ENCODE measurements at regions not wholly inside any gene's neighbourhood (a gene's known extent, or its start where the extent isn't known, plus 50 kb on each side); places are given as distances from the start of the nearest gene placed in this dataset.

DNA sequence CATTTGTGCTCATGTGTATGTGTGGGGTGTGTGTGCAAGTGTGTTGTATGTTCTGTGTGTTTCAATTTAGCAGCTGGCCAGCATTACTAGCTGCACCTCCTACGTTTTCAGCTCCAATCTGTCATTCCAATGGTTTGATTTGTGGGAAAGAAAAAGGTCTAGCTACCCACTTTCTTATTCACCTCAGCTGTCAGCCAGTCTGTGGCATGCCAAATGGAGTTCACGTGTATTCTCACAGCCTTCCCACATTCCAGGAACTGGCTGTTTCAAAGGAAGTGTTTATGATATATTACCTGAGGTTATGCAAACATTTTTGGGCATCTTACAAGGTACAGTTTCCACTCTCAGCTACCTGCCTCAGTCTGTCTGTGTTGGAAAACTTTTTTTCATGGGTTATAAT, 220.2 kb upstream of the CPNE8 start:
- DNase-seq (ENCODE audit: low read depth, low spot score): no peak

- DNase-seq (ENCODE audit: low read depth, low spot score): no peak
Observed at GRCh38 chr12:39124768-39125167, 219.4 kb upstream of the CPNE8 start.

- no peak for DNase-seq (ENCODE audit: low read depth, low spot score)
Observed at GRCh38 chr12:39123580-39124253, 218.3 kb upstream of the CPNE8 start.

GRCh38 chr12:39122562-39123204, 217.3 kb upstream of the CPNE8 start:
- DNase-seq (ENCODE audit: low read depth, low spot score): no peak

DNA sequence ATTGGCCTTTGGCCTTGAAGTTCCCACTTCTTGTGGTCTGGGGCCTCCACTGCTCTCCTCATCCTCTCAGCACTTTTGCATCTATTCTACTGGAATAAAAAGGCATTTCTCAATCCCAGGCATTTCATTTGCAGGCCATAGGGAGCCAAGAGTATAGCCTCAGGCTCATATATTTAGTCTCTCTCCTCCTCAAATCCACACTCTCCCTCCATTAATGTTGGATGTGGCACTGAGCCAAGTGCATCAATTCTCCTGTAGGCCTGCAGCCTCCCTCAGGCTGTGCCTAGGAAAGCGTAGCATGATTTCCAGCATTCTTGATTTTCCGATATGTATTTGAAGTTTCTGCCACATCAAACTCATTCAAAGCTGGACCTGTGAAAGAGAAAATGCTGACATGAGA, 211.5 kb upstream of the CPNE8 start:
- DNase-seq (ENCODE audit: low read depth, low spot score): no peak

DNA sequence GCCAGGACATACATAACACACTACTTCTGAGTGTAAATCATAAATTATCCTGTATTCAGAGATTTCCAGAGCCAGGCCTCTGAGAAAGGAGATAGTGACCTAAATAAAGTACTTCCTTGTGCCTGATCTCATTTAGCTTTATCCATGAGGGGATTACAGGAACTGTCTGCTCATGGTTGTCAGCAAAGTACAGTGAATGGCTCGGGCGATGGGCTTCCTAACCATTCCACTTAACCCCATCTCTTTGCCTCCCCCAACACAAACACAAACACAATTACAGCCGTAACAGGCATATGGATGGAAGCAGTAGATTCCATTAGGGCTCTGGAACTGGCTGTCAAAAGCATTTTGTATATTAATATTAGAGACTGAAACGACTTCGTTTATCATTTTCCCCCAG, 206.7 kb upstream of the CPNE8 start:
- no peak for DNase-seq (ENCODE audit: low read depth, low spot score)

GRCh38 chr12:39105111-39105510, 199.7 kb upstream of the CPNE8 start:
- no peak for DNase-seq (ENCODE audit: low read depth, low spot score)

DNA sequence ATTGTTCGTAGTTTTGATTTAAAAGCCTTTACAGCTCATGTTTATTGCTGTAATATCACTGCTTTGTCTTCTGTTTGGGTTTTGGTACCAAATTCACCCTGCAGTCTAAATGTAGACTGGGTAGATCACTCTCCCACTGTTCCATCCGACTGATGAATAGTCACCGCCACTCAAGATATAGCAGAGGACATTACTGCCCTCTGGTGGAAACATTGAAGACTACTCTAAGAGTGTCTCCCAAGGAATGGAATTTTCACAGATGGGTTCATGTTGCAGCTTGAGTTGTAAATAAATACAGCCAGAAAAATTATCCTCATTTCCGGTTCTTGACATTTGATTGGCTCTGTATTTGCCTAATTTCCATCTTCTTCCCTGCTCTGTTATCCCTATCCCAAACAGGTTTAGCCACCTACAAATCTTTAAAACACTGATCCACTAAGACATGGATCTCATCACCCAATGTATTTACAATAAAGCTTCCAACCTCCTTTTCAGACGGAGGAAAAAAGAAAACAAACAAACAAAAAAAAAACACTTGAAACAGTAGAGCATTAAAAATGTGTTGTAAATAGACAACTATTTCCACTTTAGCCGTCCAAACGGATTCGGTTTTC, 198.3 kb upstream of the CPNE8 start:
- DNase-seq (ENCODE audit: low read depth, low spot score): peak; percentile 3

- no peak for DNase-seq (ENCODE audit: low read depth, low spot score)
Observed at GRCh38 chr12:39102474-39103209, 197.3 kb upstream of the CPNE8 start.

DNA sequence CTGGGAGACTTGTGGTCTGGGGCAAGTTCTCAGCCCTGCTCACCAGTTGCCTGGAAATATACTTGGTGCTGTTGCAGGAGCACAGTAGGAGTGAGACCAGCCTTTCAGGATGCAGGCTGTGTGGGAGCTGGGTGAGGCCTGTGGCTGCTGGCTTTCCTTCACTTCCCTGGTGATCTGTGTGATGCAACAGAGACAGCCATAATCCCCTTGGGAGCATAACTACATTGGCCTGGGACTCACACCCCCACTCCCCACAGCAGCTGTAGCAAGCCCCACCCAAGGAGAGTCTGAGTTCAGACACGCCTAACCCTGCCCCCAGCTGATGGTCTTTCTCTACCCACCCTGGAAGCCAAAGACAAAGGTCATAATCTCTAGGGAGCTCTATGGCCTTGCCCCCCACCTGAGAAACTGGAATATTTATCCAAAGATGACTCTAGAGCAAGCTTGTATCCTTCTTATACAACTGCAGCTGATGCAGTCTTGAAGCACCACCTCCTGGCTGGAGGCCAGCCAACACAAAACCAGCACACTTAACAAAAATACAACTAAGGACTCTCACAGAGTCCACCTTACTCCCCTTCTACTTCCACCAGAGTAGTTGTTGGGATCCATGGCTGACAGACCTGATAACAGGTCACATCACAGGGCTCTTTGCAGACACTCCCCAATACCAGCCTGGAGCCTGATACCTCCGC, 190.4 kb upstream of the CPNE8 start:
- no peak for DNase-seq (ENCODE audit: low read depth, low spot score)

GRCh38 chr12:39081910-39082309, 176.5 kb upstream of the CPNE8 start:
- DNase-seq (ENCODE audit: low read depth, low spot score): no peak

- no peak for DNase-seq (ENCODE audit: low read depth, low spot score)
Observed at GRCh38 chr12:39077226-39077625, 171.8 kb upstream of the CPNE8 start.

GRCh38 chr12:39074063-39074462, 168.7 kb upstream of the CPNE8 start:
- no peak for DNase-seq (ENCODE audit: low read depth, low spot score)

DNA sequence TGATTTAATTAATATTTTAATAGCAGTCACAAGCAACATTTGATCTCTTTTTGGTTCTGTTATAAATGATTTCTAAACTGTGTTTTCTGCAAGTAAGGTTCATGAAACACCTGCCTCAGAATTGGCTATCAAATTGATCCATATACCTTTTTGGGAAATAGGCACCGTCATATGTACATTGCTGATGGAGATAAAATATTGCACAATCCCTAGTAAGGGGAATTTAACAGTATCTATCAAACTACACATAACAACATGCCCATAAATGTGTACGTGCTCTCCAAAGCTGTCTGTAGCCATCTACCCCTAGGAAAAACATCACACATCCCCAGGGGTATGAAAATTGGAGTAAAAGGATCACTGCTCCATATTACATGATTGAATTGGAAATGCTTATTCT, 167.3 kb upstream of the CPNE8 start:
- no peak for DNase-seq (ENCODE audit: low read depth, low spot score)

GRCh38 chr12:39071611-39072010, 166.2 kb upstream of the CPNE8 start:
- DNase-seq (ENCODE audit: low read depth, low spot score): no peak

GRCh38 chr12:39070775-39071174, 165.4 kb upstream of the CPNE8 start:
- DNase-seq (ENCODE audit: low read depth, low spot score): no peak

- no peak for DNase-seq (ENCODE audit: low read depth, low spot score)
Observed at GRCh38 chr12:39065455-39065854, 160.1 kb upstream of the CPNE8 start.

DNA sequence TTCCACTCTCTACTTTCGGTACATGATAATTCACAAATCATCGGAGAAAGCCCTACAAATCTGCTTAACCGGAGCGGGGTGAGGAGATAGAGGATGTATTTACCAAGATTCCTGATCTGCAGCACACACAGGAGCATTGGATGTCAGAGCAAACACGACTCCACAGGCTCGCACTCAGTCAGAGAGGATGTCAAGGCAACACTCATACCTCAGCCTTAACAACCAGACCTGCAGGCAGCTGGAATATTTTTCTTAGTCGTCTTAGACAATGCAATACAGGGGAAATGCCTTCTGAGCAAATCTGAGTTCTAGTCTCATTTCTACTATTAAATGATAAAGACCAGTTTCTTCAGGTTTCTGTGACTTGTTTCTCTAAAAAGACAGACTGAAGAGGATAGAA, 159.3 kb upstream of the CPNE8 start:
- DNase-seq (ENCODE audit: low read depth, low spot score): no peak

DNA sequence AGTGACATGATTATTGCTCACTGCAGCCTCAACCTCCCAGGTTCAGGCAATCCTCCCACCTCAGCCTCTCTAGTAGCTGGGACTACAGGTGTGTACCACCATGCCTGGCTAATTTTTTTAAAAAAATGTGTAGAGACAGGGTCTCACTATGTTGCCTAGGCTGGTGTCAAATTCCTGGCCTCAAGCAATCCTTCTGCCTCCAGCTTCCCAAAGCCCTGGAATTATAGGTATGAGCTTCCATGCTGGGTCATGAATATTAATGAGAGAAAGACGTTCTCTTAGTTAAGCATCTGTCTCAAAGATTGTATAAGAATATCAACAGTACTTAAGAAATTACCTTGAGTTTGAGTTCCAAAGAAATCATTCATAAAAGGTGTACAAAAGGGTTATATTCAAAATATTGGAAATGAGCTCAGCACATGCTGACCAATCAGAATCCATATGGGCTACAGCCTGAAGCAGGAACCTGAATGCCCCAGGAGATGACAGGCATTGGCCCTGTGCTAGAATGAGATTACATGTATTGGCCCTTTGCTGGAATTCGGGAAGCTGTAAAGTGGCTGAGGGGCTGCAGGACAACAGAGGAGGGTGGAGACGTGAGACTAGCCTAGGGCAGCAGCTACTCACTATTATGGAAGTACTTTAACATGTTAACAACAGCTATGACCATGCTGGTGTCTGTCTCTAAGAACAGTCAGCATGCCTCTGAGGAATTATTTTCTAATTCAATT, 157.0 kb upstream of the CPNE8 start:
- DNase-seq (ENCODE audit: low read depth, low spot score): no peak

DNA sequence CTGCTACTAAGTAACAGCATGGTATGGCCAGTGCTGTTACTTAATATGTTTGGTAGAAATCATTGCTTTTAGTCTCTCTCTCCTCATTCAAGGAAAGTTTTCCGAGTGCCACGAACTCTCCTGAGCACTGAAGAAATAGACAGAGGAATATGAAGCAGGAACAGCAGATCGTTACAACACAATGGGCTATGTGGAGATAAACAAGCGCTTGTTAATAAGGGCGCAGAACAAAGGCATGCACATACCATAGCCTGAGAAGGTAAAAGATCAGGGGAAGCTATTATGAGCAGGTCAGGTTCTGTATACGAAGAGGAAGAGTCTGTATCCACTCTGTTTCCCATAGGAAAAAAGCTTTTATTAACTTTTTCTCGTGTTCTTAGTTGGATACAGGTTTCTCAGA, 156.2 kb upstream of the CPNE8 start:
- DNase-seq (ENCODE audit: low read depth, low spot score): no peak

DNA sequence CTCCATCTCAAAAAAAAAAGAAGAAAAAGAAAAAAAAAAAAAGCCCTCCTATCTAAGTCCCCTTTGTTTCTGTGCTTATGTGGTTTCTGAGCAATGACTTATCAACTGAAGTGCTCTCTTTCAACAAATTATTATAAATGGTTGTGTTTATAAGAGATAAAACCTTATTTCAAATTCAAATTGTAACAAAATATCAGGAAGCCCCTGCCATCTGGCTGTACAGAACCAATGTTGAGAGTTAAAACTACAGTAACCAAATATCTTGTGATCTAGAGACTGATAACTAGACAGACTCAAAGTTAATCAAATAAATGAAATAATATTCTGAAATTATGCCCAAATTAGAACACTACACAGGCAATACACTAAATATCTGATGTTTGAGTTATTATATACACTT, 143.0 kb upstream of the CPNE8 start:
- no peak for DNase-seq (ENCODE audit: low read depth, low spot score)

Measured in smooth muscle cell of the brain vasculature (primary cell).